Kidney (tissue), 13 donors: ENCODE measurements at regions not wholly inside any gene's neighbourhood (a gene's known extent, or its start where the extent isn't known, plus 50 kb on each side); places are given as distances from the start of the nearest gene placed in this dataset.
"Not testable (repeated sequence)": the region's sequence is repeated elsewhere in the genome, so short reads cannot be mapped to it uniquely, and the experiment has no call there.

Experiments
- DNase-seq, 5 donors: peaks; one replicate each; pipeline ENCODE4 v3.0.0-alpha.2; 2013 to 2020
- FAIRE-seq: peaks from 2 replicates; lab custom pipeline; 2012; peaks lifted over from hg19 to GRCh38; lab: Jason Lieb, UNC
- H3K27ac ChIP-seq, 2 donors: one replicate each; pipeline ENCODE4 v1.7.0; 2013; ENCODE audit warnings: low read depth in 2 of 2, low read length in 2 of 2, inconsistent platforms in 1 of 2
- H3K27me3 ChIP-seq: one replicate; pipeline ENCODE4 v1.7.1; 2013; ENCODE audit warnings: low read length, inconsistent platforms; ENCODE audit not compliant: control insufficient read depth, insufficient read depth
- H3K36me3 ChIP-seq, 3 donors: one replicate each; pipeline versions ENCODE4 v1.7.0 to v1.7.1; 2013; ENCODE audit warnings: low read length in 3 of 3, control low read depth in 1 of 3, inconsistent platforms in 1 of 3; ENCODE audit not compliant: insufficient read depth in 3 of 3, control insufficient read depth in 2 of 3
- H3K4me1 ChIP-seq, 3 donors: one replicate each; pipeline versions ENCODE4 v1.7.0 to v1.7.1; 2013; ENCODE audit warnings: low read length in 3 of 3, inconsistent platforms in 1 of 3, low read depth in 1 of 3; ENCODE audit not compliant: control insufficient read depth in 2 of 3, insufficient read depth in 2 of 3
- H3K4me3 ChIP-seq, 3 donors: one replicate each; pipeline versions ENCODE4 v1.7.0 to v1.8.1; 2013; ENCODE audit warnings: low read length in 3 of 3, control low read depth in 1 of 3, inconsistent platforms in 1 of 3
- H3K9ac ChIP-seq, 3 donors: one replicate each; pipeline versions ENCODE4 v1.7.0 to v1.7.1; 2013; ENCODE audit warnings: low read length in 3 of 3, control low read depth in 1 of 3, inconsistent platforms in 1 of 3
- H3K9me3 ChIP-seq, 3 donors: one replicate each; pipeline versions ENCODE4 v1.7.0 to v1.7.1; 2013; ENCODE audit warnings: low read length in 3 of 3, control low read depth in 1 of 3, inconsistent platforms in 1 of 3; ENCODE audit not compliant: control insufficient read depth in 2 of 3, insufficient read depth in 1 of 3
- intact Hi-C: fragments of 100-400 bp; cut with DNase I; formaldehyde crosslinking; loops from one replicate; pipeline ENCODE4 v1.11.1; 2022
- TF ChIP-seq, protein P1 (sequence below): IDR thresholded peaks from 3 replicates; pipeline ENCODE4 v1.5.1; 2012; ENCODE audit warnings: mild to moderate bottlenecking, moderate library complexity, borderline replicate concordance; ENCODE audit not compliant: insufficient read depth; ENCODE audit errors: extremely low read depth
- donor health status: control.
- donor health status: control.
- donor health status: control.
- donor health status: control.
- donor health status: control.
- donor health status: DM: yes; HTN: yes; CAD: no.
- donor health status: Normal renal cell carcinoma (clear cell type).

DNA sequence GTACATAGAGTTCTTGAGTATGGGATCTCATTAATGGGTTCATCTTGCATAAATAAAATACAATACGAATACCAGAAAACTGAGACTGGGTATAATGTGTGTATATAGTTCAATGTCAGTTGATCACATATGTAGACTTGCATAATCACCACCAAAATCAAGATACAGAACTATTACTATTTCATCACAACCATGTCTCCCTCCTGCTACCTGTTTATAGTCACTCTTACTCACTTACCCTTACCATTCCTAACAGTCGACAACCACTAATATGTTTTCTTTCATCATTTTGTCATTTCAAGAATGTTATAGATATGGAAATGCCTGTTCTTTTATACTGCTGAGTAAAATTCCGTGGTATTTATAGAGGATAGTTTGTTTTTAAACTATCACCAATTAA lies 416.1 kb upstream of the CNTNAP2 start:
- intact Hi-C loops: no loop called here
- Histone ChIP-seq H3K27ac (no peak overlapping the region), H3K27me3 (no peaks in the 10 kb centered on the region), H3K4me3 (no peak overlapping the region), H3K36me3 (no peaks in the 10 kb centered on the region), H3K9ac (no peak overlapping the region), H3K4me1 (no peaks in the 10 kb centered on the region), H3K9me3 (no peaks in the 10 kb centered on the region)
- DNase-seq (no peak), FAIRE-seq (no peak)
- TF ChIP-seq, protein P1, sequence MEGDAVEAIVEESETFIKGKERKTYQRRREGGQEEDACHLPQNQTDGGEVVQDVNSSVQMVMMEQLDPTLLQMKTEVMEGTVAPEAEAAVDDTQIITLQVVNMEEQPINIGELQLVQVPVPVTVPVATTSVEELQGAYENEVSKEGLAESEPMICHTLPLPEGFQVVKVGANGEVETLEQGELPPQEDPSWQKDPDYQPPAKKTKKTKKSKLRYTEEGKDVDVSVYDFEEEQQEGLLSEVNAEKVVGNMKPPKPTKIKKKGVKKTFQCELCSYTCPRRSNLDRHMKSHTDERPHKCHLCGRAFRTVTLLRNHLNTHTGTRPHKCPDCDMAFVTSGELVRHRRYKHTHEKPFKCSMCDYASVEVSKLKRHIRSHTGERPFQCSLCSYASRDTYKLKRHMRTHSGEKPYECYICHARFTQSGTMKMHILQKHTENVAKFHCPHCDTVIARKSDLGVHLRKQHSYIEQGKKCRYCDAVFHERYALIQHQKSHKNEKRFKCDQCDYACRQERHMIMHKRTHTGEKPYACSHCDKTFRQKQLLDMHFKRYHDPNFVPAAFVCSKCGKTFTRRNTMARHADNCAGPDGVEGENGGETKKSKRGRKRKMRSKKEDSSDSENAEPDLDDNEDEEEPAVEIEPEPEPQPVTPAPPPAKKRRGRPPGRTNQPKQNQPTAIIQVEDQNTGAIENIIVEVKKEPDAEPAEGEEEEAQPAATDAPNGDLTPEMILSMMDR: no peak

DNA sequence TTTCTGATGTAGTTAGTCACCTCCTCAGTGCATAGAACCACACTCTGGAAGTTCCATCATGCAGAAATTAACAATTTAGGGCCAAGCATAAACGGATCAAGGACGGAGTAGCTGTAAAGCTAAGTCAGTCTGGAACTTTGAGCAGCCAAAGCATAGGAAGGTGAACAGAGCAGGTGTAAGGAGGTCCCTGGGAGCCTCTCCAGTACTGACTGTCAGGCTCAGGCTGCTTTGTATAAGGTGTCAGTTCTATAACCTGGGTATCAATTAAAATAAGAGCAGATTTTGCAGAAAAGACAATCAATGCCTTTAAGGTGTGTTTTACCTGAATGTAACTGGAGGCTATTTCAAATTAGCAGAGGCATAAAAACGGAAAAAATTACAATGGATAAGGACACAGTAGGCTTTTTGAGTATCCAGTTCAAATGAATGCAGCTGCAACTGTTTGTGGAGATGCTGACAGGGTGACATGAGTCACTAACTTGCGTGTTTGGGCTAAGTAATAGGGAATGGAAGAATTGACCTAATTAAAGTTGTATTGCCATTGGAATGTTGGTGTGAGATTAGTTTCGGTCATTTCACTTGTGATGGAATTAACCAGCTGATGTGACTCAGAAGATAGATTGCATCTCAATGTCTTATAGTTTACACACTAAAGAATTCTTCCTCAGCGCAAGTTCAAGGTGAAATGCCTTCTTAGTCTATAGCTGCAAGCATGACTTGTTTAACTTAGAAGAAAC lies 417.9 kb upstream of the CNTNAP2 start:
- Histone ChIP-seq H3K9me3 (no peaks in the 10 kb centered on the region), H3K36me3 (no peaks in the 10 kb centered on the region), H3K9ac (no peak overlapping the region), H3K27me3 (no peaks in the 10 kb centered on the region), H3K4me1 (no peaks in the 10 kb centered on the region), H3K4me3 (no peak overlapping the region), H3K27ac (no peak overlapping the region)
- DNase-seq: no peak
- TF ChIP-seq, protein P1: no peak
- FAIRE-seq: no peak
- intact Hi-C loops: no loop called here

- peak in 1 of 5 donors; percentile 49 for DNase-seq
- H3K27ac ChIP-seq, H3K4me1 ChIP-seq, H3K9ac ChIP-seq, H3K4me3 ChIP-seq, FAIRE-seq, H3K36me3 ChIP-seq, H3K9me3 ChIP-seq, H3K27me3 ChIP-seq, intact Hi-C loops: not testable (repeated sequence)
Measured at GRCh38 chr7:145697412-145698107, 419.0 kb upstream of the CNTNAP2 start.

DNA sequence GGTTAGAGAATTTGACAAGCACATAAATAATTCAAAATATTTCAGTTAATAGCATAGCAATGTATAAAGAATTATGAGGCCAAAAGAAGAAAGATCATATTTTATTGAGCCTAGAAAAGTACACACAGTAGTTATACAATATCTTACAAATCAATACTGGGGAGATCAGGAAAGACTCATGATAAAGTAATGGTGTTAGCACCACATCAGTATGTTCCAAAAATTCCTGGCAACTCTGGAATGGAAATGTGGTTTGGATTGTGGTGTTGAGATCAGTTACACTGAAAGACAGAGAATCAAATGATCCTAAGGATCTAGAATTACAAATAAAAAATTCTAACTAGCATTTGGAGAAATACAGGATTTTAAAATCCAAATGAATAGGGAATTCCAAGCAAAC lies 420.5 kb upstream of the CNTNAP2 start:
- TF ChIP-seq, protein P1: no peak
- no peak for FAIRE-seq

More for the DNA sequence above, 420.5 kb upstream of the CNTNAP2 start:
- Histone ChIP-seq H3K4me3 (no peak overlapping the region), H3K4me1 (no peaks in the 10 kb centered on the region), H3K9me3 (no peaks in the 10 kb centered on the region), H3K9ac (no peak overlapping the region), H3K36me3 (no peaks in the 10 kb centered on the region), H3K27ac (no peak overlapping the region), H3K27me3 (no peaks in the 10 kb centered on the region)
- no peak for DNase-seq
- intact Hi-C loops: no loop called here
